Tibial artery (tissue), 4 donors: ENCODE measurements at regions not wholly inside any gene's neighbourhood (a gene's known extent, or its start where the extent isn't known, plus 50 kb on each side); places are given as distances from the start of the nearest gene placed in this dataset.

Source experiments
- DNase-seq, 2 donors: peaks; one replicate each; pipeline ENCODE4 v3.0.0-alpha.2; 2019
- H3K27ac ChIP-seq, 2 donors: fragments of 200-600 bp; sonication (generic) in 1 of 2; 1 replicate in 1 of 2; 2 replicates in 1 of 2; pipeline ENCODE4 v1.5.1; 2018 to 2019; ENCODE audit warnings: mild to moderate bottlenecking in 1 of 2
- H3K27me3 ChIP-seq, 2 donors: fragments of 200-600 bp; sonication (generic) in 1 of 2; one replicate each; pipeline versions ENCODE4 v1.5.1 to v1.6.0; 2016 to 2019
- H3K36me3 ChIP-seq, 3 donors: fragments of 200-600 bp; sonication (generic) in 2 of 3; one replicate each; pipeline ENCODE4 v1.5.1; 2016 to 2019; ENCODE audit warnings: mild to moderate bottlenecking in 2 of 3
- H3K4me1 ChIP-seq, 4 donors: fragments of 200-600 bp; sonication (generic) in 2 of 4; 1 replicate in 3 of 4; 2 replicates in 1 of 4; pipeline ENCODE4 v1.5.1; 2016 to 2019
- H3K4me3 ChIP-seq, 2 donors: fragments of 200-600 bp; sonication (generic) in 1 of 2; 1 replicate in 1 of 2; 2 replicates in 1 of 2; pipeline ENCODE4 v1.5.1; 2018 to 2019; ENCODE audit warnings: mild to moderate bottlenecking in 2 of 2
- H3K9me3 ChIP-seq, 3 donors: fragments of 200-600 bp; sonication (generic) in 1 of 3; one replicate each; pipeline ENCODE4 v1.5.1; 2016 to 2019
- intact Hi-C: fragments of 100-400 bp; cut with DNase I; formaldehyde crosslinking; loops from one replicate; pipeline ENCODE4 v1.15.0; 2023; ENCODE audit warnings: low total_unique reads
- TF ChIP-seq, protein P1 (sequence below), 2 experiments: fragments of 200-600 bp in 1 of 2; fragments of 450-650 bp in 1 of 2; IDR thresholded peaks; one replicate each; pipeline ENCODE4 v1.5.1; 2017 to 2019; ENCODE audit warnings: antibody characterized with exemption in 2 of 2, mild to moderate bottlenecking in 1 of 2, moderate library complexity in 1 of 2

DNA sequence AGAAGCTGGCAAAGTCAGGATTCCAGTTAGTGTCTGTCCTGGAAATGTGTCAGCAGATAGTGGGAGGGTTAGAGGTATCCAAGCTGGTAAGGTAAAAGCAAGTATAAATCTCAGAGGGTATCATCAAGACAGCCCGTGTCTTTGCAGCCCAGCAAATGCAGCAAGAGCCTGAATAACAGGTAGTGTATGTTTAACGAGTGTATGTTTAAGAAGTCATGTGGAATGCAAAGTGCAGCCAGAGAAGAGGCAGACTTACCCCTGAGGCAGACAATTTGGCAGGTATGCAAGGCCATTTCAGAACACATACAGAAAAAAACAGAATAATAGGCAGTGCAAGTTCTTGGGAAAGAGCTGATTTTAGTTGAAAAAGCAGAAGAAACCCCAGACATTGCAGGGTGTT is 411.0 kb upstream of the NEGR1 start:
- TF ChIP-seq, protein P1, sequence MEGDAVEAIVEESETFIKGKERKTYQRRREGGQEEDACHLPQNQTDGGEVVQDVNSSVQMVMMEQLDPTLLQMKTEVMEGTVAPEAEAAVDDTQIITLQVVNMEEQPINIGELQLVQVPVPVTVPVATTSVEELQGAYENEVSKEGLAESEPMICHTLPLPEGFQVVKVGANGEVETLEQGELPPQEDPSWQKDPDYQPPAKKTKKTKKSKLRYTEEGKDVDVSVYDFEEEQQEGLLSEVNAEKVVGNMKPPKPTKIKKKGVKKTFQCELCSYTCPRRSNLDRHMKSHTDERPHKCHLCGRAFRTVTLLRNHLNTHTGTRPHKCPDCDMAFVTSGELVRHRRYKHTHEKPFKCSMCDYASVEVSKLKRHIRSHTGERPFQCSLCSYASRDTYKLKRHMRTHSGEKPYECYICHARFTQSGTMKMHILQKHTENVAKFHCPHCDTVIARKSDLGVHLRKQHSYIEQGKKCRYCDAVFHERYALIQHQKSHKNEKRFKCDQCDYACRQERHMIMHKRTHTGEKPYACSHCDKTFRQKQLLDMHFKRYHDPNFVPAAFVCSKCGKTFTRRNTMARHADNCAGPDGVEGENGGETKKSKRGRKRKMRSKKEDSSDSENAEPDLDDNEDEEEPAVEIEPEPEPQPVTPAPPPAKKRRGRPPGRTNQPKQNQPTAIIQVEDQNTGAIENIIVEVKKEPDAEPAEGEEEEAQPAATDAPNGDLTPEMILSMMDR (IDR thresholded peaks at IDR 0.05): no peak
- Histone ChIP-seq H3K4me3 (no peak overlapping the region), H3K27ac (no peak overlapping the region), H3K4me1 (no peaks in the 10 kb centered on the region), H3K36me3 (peaks cover 0 to 7% (median 0%) of the 10 kb centered on the region in 3 donors), H3K27me3 (no peaks in the 10 kb centered on the region), H3K9me3 (peaks cover 0 to 8% (median 0%) of the 10 kb centered on the region in 3 donors)
- DNase-seq: no peak
- intact Hi-C loops: no loop called here

DNA sequence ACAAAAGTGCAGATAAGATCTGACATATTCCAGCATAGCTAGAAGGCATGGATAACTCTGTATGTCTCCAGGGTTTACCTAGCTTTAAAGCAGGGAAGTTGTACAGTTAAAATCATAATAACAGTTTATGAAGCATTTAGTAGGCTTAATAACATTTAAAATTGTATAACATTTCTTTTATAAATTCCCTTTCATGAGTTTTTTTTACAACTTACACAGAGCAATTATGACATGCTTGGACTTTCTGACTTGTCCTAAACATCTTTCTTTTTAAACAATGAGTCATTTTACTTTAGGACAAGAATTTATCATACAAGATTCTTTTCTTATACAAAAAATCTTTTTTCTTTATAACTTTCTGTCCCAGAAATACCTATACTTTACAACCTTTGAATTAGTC is 408.5 kb upstream of the NEGR1 start:
- Histone ChIP-seq H3K4me1 (no peaks in the 10 kb centered on the region), H3K4me3 (no peak overlapping the region), H3K27me3 (no peaks in the 10 kb centered on the region), H3K9me3 (peaks cover 0 to 8% (median 0%) of the 10 kb centered on the region in 3 donors), H3K27ac (no peak overlapping the region), H3K36me3 (peaks cover 0 to 7% (median 0%) of the 10 kb centered on the region in 3 donors)
- intact Hi-C loops: no loop called here
- TF ChIP-seq, protein P1 (IDR thresholded peaks at IDR 0.05): no peak
- no peak for DNase-seq

DNA sequence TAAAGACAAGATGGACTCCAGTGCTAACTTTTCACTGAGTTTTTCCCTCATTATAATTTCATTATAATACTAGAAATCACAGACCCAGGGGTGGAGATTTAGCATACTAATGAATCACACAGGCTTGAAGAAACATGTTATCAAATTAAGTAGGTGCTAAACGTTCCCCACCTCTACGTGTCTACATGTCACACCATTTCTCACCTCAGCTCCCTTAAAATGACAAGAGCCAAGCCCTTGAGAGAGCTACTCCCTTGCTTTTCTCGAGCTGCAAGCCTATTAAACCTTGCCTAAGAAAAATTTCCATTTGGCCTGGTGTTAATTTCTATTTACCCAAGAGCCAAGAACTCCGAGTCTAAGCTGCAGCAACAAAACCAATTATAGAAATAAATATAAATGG is 396.3 kb upstream of the NEGR1 start:
- Histone ChIP-seq H3K27me3 (no peaks in the 10 kb centered on the region), H3K4me3 (no peak overlapping the region), H3K4me1 (no peaks in the 10 kb centered on the region), H3K36me3 (no peaks in the 10 kb centered on the region), H3K9me3 (no peaks in the 10 kb centered on the region), H3K27ac (no peak overlapping the region)
- intact Hi-C loops: no loop called here
- TF ChIP-seq, protein P1 (IDR thresholded peaks at IDR 0.05): no peak
- DNase-seq: no peak

DNA sequence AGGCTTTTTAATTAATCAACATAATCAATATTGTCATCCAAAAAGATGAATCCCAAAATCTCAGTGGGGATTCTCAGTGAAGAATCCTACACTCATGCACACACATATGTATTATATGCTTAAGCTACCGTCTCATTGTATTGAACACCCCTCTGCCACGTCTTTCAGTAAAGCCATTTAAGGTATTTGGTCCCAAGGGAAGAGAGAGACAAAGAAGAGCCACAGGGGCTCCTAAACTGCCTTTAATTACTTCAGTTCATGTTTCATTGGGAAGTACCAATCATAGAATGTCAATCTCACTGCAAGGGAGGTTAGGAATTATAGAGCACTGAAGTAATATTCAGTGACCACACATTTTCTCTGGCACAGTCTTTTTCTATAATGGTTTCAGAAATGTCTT is 388.6 kb upstream of the NEGR1 start:
- Histone ChIP-seq H3K27ac (no peak overlapping the region), H3K27me3 (no peaks in the 10 kb centered on the region), H3K4me3 (no peak overlapping the region), H3K36me3 (no peaks in the 10 kb centered on the region), H3K9me3 (no peaks in the 10 kb centered on the region), H3K4me1 (peaks cover 0 to 8% (median 0%) of the 10 kb centered on the region in 4 donors)
- DNase-seq: no peak
- intact Hi-C loops: no loop called here
- TF ChIP-seq, protein P1 (IDR thresholded peaks at IDR 0.05): no peak

DNA sequence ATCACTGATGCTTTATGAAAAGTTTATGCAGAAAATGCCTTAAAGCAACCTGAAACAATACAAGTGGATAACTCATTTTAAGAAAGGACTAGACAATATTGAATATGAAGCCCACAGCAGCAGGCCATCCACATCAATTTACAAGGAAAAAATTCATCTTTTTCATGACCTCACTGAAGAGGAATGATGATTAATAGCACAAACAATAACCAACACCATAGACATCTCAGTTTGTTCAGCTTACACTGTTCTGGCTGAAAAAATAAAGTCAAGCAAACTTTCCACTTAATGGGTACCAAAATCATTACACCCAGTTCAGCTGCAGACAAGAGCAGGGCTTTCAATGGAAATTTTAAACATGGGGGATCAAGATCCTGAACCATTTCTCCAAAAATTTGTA is 380.6 kb upstream of the NEGR1 start:
- Histone ChIP-seq H3K4me3 (no peak overlapping the region), H3K4me1 (no peaks in the 10 kb centered on the region)

More for the DNA sequence above, 380.6 kb upstream of the NEGR1 start:
- no peaks in the 10 kb centered on the region for H3K36me3 ChIP-seq
- H3K27ac ChIP-seq: no peak overlapping the region
- H3K9me3 ChIP-seq: no peaks in the 10 kb centered on the region
- TF ChIP-seq, protein P1 (IDR thresholded peaks at IDR 0.05): no peak
- intact Hi-C loops: no loop called here
- H3K27me3 ChIP-seq: no peaks in the 10 kb centered on the region
- no peak for DNase-seq
